Dendritic cell treated with granulocyte-macrophage colony-stimulating factor and Interleukin-4, amounts not matched to agents 40 ng/mL and 50 ng/mL, for 4 days (primary cell): ENCODE measurements at regions not wholly inside any gene's neighbourhood (a gene's known extent, or its start where the extent isn't known, plus 50 kb on each side); places are given as distances from the start of the nearest gene placed in this dataset.

Source experiments
- H3K27ac Mint-ChIP-seq: one replicate; pipeline ENCODE4 v1.8.0; 2022; ENCODE audit warnings: mild to moderate bottlenecking, mixed read lengths
- H3K27me3 Mint-ChIP-seq: one replicate; pipeline ENCODE4 v1.8.0; 2022; ENCODE audit warnings: mild to moderate bottlenecking, mixed read lengths
- H3K36me3 Mint-ChIP-seq: one replicate; pipeline ENCODE4 v1.8.0; 2022; ENCODE audit warnings: low read depth, mixed read lengths
- H3K4me1 Mint-ChIP-seq: one replicate; pipeline ENCODE4 v1.8.0; 2022; ENCODE audit warnings: low read depth, mixed read lengths
- H3K4me3 Mint-ChIP-seq: one replicate; pipeline ENCODE4 v1.8.0; 2022; ENCODE audit warnings: mild to moderate bottlenecking, moderate library complexity, mixed read lengths
- H3K9me3 Mint-ChIP-seq: one replicate; pipeline ENCODE4 v1.8.0; 2022; ENCODE audit warnings: mixed read lengths
- intact Hi-C: fragments of 100-400 bp; cut with micrococcal nuclease; formaldehyde crosslinking; loops from one replicate; pipeline ENCODE4 v1.15.0; 2022

GRCh38 chr7:12102126-12102525, 109.0 kb upstream of the TMEM106B start:
- H3K4me3 Mint-ChIP-seq = no peak overlapping the region
- H3K4me1 Mint-ChIP-seq = no peaks in the 10 kb centered on the region
- intact Hi-C loops = no loop called here
- no peaks in the 10 kb centered on the region for H3K36me3 Mint-ChIP-seq
- peaks cover 11% of the 10 kb centered on the region for H3K9me3 Mint-ChIP-seq
- no peaks in the 10 kb centered on the region for H3K27me3 Mint-ChIP-seq
- no peak overlapping the region for H3K27ac Mint-ChIP-seq

- no peaks in the 10 kb centered on the region for H3K4me1 Mint-ChIP-seq
- intact Hi-C loops = no loop called here
- H3K9me3 Mint-ChIP-seq = peaks cover 11% of the 10 kb centered on the region
- H3K27ac Mint-ChIP-seq = no peak overlapping the region
- H3K36me3 Mint-ChIP-seq = no peaks in the 10 kb centered on the region
- H3K27me3 Mint-ChIP-seq = no peaks in the 10 kb centered on the region
- H3K4me3 Mint-ChIP-seq = no peak overlapping the region
Measured at GRCh38 chr7:12102527-12102926, 108.6 kb upstream of the TMEM106B start.

GRCh38 chr7:12103948-12104347, 107.1 kb upstream of the TMEM106B start:
- Mint-ChIP-seq H3K9me3 (peaks cover 10% of the 10 kb centered on the region), H3K4me3 (no peak overlapping the region), H3K27me3 (no peaks in the 10 kb centered on the region), H3K4me1 (no peaks in the 10 kb centered on the region), H3K36me3 (no peaks in the 10 kb centered on the region), H3K27ac (no peak overlapping the region)
- intact Hi-C loops = no loop called here

- intact Hi-C loops = no loop called here
- Mint-ChIP-seq H3K27ac (no peak overlapping the region), H3K36me3 (no peaks in the 10 kb centered on the region), H3K27me3 (peaks cover 16% of the 10 kb centered on the region), H3K4me1 (no peaks in the 10 kb centered on the region), H3K9me3 (no peaks in the 10 kb centered on the region), H3K4me3 (no peak overlapping the region)
Measured at GRCh38 chr7:12107381-12107780, 103.7 kb upstream of the TMEM106B start.

GRCh38 chr7:12107841-12108254, 103.2 kb upstream of the TMEM106B start:
- no peak overlapping the region for H3K27ac Mint-ChIP-seq
- intact Hi-C loops = no loop called here
- no peaks in the 10 kb centered on the region for H3K36me3 Mint-ChIP-seq

GRCh38 chr7:12110425-12110824, 100.7 kb upstream of the TMEM106B start:
- Mint-ChIP-seq H3K27ac (no peak overlapping the region), H3K9me3 (no peaks in the 10 kb centered on the region), H3K27me3 (peaks cover 21% of the 10 kb centered on the region), H3K4me1 (no peaks in the 10 kb centered on the region), H3K4me3 (no peak overlapping the region), H3K36me3 (no peaks in the 10 kb centered on the region)
- intact Hi-C loops = no loop called here

More at GRCh38 chr7:12107841-12108254, 103.2 kb upstream of the TMEM106B start:
- Mint-ChIP-seq H3K9me3 (no peaks in the 10 kb centered on the region), H3K27me3 (peaks cover 21% of the 10 kb centered on the region), H3K4me1 (no peaks in the 10 kb centered on the region), H3K4me3 (no peak overlapping the region)

- H3K4me1 Mint-ChIP-seq = no peaks in the 10 kb centered on the region
- H3K9me3 Mint-ChIP-seq = no peaks in the 10 kb centered on the region
- no peak overlapping the region for H3K27ac Mint-ChIP-seq
- H3K27me3 Mint-ChIP-seq = peaks cover 21% of the 10 kb centered on the region
- no peaks in the 10 kb centered on the region for H3K36me3 Mint-ChIP-seq
- no peak overlapping the region for H3K4me3 Mint-ChIP-seq
- intact Hi-C loops = no loop called here
Measured at GRCh38 chr7:12111422-12112405, 99.4 kb upstream of the TMEM106B start.

GRCh38 chr7:12117170-12117569, 93.9 kb upstream of the TMEM106B start:
- H3K27me3 Mint-ChIP-seq = peaks cover 7% of the 10 kb centered on the region
- intact Hi-C loops = no loop called here
- no peaks in the 10 kb centered on the region for H3K9me3 Mint-ChIP-seq
- H3K36me3 Mint-ChIP-seq = no peaks in the 10 kb centered on the region
- no peak overlapping the region for H3K27ac Mint-ChIP-seq
- H3K4me3 Mint-ChIP-seq = no peak overlapping the region
- no peaks in the 10 kb centered on the region for H3K4me1 Mint-ChIP-seq

GRCh38 chr7:12119620-12120303, 91.3 kb upstream of the TMEM106B start:
- intact Hi-C loops = no loop called here
- Mint-ChIP-seq H3K4me1 (no peaks in the 10 kb centered on the region), H3K27me3 (no peaks in the 10 kb centered on the region), H3K36me3 (no peaks in the 10 kb centered on the region), H3K27ac (no peak overlapping the region), H3K9me3 (no peaks in the 10 kb centered on the region), H3K4me3 (no peak overlapping the region)

- no peaks in the 10 kb centered on the region for H3K27me3 Mint-ChIP-seq
- H3K27ac Mint-ChIP-seq = no peak overlapping the region
- H3K4me3 Mint-ChIP-seq = no peak overlapping the region
- no peaks in the 10 kb centered on the region for H3K4me1 Mint-ChIP-seq
- H3K9me3 Mint-ChIP-seq = no peaks in the 10 kb centered on the region
- H3K36me3 Mint-ChIP-seq = no peaks in the 10 kb centered on the region
- intact Hi-C loops = no loop called here
Measured at GRCh38 chr7:12120632-12121031, 90.5 kb upstream of the TMEM106B start.

- Mint-ChIP-seq H3K36me3 (no peaks in the 10 kb centered on the region), H3K27me3 (no peaks in the 10 kb centered on the region)
Measured at GRCh38 chr7:12123172-12123571, 87.9 kb upstream of the TMEM106B start.

GRCh38 chr7:12124028-12124427, 87.1 kb upstream of the TMEM106B start:
- Mint-ChIP-seq H3K4me3 (no peak overlapping the region), H3K27ac (no peak overlapping the region), H3K27me3 (no peaks in the 10 kb centered on the region), H3K9me3 (no peaks in the 10 kb centered on the region), H3K36me3 (no peaks in the 10 kb centered on the region), H3K4me1 (no peaks in the 10 kb centered on the region)
- intact Hi-C loops = no loop called here

More at GRCh38 chr7:12123172-12123571, 87.9 kb upstream of the TMEM106B start:
- Mint-ChIP-seq H3K9me3 (no peaks in the 10 kb centered on the region), H3K4me3 (no peak overlapping the region), H3K4me1 (no peaks in the 10 kb centered on the region), H3K27ac (no peak overlapping the region)
- intact Hi-C loops = no loop called here

- Mint-ChIP-seq H3K4me1 (no peaks in the 10 kb centered on the region), H3K27me3 (no peaks in the 10 kb centered on the region), H3K9me3 (no peaks in the 10 kb centered on the region), H3K4me3 (no peak overlapping the region), H3K27ac (no peak overlapping the region), H3K36me3 (no peaks in the 10 kb centered on the region)
- intact Hi-C loops = no loop called here
Measured at GRCh38 chr7:12127455-12127854, 83.6 kb upstream of the TMEM106B start.

GRCh38 chr7:12130609-12131008, 80.5 kb upstream of the TMEM106B start:
- intact Hi-C loops = no loop called here

More at GRCh38 chr7:12130609-12131008, 80.5 kb upstream of the TMEM106B start:
- Mint-ChIP-seq H3K4me1 (no peaks in the 10 kb centered on the region), H3K27me3 (no peaks in the 10 kb centered on the region), H3K4me3 (no peak overlapping the region), H3K36me3 (no peaks in the 10 kb centered on the region), H3K27ac (no peak overlapping the region), H3K9me3 (no peaks in the 10 kb centered on the region)
